ENCODE measurements at regions not wholly inside any gene's neighbourhood (a gene's known extent, or its start where the extent isn't known, plus 50 kb on each side); places are given as distances from the start of the nearest gene placed in this dataset.

DNA sequence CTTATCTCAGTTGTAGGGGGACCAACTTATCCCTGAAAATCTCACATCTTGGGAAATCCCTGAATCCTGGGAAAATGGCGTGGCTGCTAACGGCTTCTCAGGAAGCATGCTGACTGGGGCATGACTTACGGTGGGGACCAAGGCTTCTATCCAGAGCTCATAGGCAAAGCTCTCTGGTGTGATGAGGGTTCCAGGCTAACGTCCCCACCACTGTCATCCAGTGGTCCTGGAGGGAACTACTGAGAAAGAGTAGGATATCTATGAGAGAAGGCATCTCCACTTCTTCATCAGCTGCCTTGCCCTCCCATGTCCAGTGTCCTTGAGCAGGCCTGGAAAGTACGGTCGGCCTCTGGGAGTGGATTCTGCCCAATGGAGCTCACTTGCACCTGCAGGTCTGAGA, 210.4 kb upstream of the B3GAT1 start:
- DNase-seq (ENCODE audit: low read depth), result no peak

DNA sequence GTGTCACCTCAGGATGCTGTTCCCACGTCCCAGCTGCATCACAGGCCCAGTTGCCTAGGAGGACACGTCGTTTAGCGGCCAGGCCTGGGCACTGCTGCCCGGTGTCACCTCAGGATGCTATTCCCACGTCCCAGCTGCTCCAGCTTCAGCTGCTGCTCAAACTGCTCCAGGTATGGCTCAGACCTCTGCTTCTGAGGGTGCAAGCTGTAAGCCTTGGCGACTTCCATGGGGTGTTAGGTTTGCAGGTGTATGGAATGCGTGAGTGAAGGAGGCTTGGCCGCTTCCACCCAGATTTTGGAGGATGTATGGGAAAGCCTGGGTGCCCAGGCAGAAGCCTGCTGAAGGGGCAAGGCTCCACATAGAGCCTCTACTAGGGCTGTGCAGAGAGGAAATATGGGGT, 205.3 kb upstream of the B3GAT1 start:
- DNase-seq (ENCODE audit: low read depth), result no peak

DNA sequence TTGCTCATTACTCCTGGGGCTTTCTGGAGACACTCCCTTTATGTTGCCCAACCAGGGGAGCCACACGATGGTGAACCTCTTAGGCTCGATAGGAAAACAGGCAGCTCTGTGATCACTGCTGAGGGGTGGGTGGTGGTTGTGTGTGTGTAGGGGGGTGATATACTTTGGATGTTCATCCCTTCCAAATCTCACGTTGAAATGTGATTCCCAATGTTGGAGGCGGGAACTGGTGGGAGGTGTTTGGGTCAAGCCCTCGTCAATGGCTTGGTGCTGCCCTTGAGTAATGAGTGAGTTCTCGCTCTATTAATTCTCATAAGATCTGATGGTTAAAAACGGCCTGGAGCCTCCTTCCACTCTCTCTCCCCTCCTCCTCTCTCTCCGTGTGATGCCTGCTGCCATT, 204.0 kb upstream of the B3GAT1 start:
- DNase-seq (ENCODE audit: low read depth), result no peak

DNA sequence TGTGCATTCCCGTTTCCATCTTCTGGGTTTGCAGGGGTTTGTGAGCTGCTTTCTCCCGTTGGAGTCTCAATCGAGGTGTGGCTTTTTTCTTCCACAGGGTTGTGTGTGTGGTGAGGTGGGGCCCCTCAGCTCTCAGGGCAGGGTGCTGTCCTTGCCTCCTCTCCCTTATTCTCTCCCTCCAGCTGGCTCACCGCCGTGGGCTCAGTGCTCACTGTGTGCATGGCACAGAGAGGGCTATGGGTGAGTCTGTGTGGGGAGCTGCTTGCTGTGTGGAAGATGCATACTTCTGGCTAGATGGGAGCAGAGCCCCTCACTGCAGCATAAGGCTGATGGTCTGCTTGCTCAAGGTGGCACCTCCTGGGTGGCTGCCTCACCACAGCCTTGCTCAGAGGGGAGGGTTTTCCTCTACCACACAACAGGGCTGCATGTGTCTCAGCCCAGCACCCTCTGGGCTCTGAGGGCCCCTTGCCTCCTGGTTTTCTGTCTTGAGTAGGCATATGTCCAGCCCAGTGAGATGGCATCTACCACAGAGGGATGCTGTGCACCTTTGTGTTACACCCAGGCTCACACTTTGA, 203.1 kb upstream of the B3GAT1 start:
- no peak for DNase-seq (ENCODE audit: low read depth)

DNA sequence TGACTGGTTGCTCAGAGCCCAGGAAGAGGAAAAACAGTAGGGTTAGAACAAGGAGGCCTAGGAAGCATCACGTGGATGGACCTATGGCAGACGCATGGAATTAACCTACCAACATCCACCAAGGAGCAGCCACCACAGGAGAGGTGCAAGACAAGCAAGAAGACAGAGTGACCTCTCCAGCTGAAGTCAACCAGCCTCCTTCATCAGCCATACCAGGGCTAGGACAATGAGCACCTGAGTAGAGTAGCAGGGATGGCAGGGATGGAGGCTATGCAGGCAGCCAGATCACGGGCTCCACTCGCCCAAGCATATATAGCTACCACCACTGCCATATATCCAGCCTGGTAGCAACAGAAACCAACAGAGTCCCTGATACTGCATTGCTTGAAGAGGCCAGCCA, 202.1 kb upstream of the B3GAT1 start:
- no peak for DNase-seq (ENCODE audit: low read depth)

DNA sequence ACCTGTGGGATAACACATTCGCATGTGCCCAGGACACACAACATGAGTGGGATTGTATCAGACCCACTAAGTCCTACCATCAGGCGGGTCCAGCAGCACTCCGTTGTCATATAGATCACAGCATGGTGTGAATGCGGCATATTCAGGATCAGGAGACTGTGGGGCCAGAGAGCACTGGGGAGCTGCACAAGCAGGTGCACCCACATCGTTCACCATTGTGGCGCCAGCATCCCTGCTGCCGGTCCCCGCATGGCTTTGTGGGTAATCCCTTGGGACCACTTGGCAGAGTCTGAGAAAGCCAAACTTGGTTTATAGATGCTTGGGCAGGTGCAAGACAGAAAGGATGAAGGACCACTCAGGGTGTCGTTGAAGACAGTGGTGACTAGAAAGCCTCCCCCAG, 201.6 kb upstream of the B3GAT1 start:
- no peak for DNase-seq (ENCODE audit: low read depth)

DNA sequence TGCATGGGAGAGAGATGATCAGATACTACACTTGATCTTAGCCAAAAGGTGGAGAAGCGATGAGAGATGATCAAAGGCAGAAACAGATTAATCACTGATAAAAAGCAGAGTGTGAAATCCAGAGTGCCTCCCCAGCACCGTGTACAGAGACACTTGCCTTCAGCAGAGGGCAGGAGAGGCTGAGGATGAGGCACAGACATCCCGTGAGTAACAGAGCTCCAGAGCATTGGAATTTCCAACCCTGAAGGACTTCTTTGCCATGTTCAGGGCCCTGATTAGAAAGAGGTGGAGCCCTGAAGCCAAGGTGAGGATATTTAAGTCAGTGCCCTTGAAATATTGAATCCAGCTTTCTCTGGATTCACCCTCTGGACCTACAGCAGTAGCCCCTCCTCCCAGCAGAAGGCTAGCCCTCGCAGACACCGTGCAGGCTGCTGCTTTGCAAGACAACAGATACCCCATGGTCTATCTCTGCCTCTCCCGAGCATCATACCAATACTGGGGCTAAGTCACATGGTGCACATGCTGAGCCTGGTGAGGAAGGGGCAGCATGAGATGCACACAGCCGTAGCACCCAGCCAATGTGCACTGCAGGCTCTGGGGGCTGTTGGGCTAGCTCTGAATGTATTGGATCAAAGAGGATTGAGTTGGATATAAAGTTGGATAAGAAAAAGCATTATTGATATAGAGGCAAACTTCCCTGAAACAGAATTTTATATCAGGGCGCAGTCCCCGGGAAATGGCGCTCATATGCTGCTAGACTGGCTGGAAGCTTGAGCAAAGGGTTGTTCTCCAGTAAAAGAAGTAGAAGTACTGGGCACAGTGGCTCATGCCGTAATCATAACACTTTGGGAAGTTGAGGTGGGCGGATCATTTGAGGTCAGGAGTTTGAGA, 200.3 kb upstream of the B3GAT1 start:
- DNase-seq (ENCODE audit: low read depth), result no peak

DNA sequence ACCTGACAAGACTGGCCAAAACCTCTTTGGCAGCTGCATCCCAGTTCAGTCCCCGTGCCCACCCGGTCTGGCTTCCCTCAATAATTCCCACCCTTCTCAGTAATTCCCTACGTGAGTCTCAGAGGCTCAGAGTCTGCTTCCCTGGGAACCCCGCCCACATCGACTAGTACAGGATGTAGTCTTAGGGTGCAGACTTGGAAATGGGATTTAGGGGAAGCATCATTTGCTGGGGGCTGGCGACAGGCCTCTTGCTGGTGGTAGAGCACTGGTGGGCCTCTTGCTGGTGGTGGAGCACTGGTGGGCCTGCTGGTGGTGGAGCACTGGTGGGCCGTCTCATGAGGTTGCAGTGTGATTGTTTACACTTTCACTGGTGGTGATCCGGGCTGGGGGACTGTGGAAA, 199.5 kb upstream of the B3GAT1 start:
- DNase-seq (ENCODE audit: low read depth), result no peak

DNA sequence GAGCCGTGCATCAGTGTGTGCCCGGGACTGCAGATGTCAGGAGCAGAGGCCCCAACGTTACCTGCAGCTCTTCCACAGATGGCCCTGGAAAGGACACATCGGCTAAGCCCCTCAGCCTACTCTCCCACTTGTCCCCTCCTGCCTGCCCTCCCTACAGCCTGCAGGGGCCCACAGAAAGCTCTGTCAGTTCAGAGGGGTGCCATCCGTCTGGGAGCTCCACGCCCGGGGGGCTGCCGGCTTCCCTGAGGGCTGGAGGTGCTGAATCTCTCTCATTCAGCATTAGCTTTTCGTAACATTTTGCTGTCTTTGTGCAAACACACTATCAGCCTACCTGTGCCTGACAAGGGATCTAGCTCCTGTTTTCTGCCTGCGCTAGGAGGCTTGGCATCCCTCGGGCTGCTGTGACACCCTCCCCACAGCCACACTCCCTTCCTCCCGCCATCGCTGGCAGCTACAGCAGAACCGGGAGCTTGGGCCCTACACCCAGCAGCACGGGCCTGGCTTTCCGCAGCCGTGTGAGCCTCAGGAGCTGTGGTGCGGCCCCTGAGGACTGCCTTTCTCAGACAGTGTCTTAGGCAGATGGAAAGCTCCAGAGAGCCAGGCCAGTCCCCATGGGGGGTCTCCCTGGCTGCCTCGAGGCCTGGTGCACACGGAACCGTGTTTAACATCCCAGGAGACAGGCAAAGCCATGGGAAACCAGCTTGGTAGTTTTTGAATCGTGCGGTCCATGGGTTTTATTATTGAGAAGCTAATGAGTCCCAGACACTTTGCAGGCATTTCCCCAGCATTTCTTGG, 198.3 kb upstream of the B3GAT1 start:
- no peak for DNase-seq (ENCODE audit: low read depth)

DNA sequence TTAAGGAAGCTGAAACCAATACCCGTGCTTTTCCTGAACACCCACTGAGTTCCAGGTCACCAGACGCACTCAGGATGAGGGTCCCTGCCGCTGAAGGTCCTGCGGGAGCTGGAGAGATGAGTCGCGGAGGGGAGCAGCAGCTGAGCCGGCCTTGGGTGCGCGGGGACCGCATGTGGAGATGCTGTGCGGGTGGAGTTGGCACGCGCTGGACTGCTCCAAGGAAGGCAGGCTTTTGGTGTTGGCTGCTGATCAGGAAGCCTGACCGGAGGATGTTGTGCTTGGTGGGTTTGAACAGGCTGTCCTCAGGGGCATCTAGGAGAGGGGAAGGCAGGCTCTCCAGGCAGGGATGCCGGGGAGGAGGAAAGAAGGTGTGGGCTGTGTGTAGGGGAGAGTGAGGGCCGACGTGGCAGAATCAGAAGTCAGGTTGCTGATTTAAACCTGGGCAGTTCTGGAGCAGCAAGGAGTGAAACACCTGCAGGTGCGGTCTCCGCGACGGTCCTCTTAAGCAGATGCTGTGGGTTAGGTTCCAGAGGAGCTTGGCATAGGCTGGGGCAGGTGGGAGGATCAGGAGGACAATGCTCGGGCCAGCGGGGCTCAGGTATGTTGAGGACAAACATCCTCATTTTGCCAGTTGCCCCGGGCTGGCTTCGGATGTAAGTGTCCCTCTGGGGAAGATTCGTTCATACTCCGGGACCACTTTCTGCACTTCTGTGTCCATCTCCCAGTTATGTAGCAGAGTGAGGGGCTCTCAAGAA, 197.5 kb upstream of the B3GAT1 start:
- no peak for DNase-seq (ENCODE audit: low read depth)

DNA sequence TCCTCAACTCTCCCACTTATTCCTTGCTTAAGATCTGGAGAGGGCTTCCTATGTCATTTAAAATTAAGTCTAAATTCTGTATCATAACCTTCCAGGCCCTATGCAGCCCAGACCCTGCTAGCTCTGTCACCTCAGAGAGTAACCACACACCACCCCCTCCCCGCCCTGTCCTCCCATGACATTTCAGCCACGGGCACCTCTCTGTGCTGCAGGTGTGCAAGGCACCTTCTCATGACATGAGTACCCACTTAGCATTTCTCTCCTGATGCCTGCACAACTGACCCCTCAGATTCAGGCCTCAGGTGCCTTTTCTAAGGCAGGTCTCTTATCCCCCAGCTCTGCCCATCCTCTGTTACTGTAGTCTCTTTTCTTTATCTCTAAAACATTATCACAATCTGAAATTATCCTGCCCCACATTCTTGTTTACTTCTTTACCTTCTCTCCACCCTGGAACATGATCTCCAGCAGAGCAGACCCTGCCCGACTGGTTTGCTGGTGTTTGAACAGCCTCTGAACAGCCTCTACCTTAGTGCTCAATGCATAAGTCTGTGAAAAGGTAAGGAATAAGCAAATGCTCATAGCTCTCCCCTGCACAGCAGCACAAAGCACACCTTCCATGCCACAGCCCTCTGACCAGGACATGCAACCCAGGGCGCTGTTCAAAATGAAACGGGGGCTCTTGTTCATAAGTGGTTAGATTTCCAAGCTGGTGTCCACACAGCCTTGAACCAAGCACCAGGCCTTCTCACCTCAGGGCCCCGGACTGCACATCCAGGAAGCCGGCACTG, 196.1 kb upstream of the B3GAT1 start:
- no peak for DNase-seq (ENCODE audit: low read depth)

DNA sequence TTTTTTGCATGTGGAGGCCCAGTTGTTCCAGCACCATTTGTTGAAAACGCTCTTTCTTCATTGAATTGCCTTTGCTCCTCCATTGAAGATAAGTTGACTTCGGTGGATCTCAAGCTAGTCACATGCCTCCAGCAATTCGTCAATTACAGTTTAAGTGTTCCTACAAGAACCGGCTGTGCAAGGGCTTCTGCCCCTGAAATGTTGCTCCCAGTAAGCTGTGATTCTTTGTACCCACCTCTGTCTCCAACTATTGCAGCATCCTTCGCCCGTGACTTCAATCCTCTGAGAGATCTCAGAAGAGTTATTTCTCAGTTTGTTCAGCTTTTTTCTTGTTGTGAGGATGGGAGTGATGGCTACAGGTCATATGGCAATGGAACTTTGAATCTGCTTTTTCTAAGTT, 194.2 kb upstream of the B3GAT1 start:
- no peak for DNase-seq (ENCODE audit: low read depth)

DNA sequence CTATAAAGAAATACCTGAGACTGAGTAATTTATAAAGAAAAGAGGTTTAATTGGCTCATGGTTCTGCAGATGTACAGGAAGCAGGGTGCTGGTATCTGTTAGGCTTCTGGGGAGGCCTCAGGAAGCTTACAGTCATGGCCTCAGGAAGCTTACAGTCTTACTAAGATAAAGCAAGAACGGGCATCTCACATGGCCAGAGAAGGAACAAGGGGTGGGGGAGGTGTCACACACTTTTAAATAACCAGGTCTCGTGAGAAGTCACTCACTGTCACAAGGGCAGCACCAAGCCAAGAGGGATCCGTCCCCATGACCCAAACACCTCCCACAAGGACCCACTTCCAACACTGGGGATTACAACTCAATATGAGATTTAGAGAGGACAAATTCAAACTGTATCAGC, 192.8 kb upstream of the B3GAT1 start:
- DNase-seq (ENCODE audit: low read depth), result no peak

DNA sequence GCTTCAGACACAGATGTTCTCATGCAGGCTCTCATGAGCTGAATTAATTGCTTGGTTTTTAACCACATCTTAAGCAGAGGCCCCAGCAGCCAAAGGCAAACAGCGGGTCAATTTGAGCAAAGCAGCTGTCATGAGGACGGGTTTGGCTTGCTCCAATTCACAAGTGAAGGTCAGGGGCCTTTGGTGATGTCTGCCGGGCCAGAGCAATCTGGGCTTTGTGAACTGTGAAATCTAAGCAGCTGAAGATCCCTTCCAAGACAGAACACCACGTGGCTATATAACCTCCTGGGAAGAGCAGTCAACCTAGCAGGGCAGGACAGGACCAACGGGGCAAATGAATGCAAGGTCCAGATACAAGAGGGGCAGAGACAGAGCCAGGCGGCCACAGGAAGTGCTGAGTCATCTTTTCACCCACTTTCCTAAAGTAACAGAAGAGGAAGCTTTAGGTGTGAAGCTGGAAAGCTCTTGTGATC, 187.3 kb upstream of the B3GAT1 start:
- no peak for DNase-seq (ENCODE audit: low read depth)

DNA sequence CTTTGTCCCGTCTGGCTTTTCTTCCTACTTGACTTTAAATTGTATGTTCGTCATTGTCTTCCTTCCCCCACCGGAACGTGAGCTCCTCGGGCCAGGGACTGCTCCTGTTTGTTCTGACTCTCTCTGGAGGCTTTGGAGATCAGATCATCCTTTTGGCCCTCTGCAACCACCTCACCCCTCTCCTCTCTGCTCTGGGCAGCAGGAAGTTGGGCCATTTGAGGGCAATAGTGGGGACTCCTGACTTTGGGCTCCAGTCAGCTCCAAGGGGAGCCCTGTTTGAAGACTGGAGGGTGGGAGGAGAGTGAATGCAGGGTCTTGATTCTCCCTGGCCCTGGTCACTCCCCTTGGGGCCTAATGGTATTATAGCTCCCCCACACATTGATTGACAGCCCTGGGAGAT, 186.3 kb upstream of the B3GAT1 start:
- DNase-seq (ENCODE audit: low read depth), result no peak

DNA sequence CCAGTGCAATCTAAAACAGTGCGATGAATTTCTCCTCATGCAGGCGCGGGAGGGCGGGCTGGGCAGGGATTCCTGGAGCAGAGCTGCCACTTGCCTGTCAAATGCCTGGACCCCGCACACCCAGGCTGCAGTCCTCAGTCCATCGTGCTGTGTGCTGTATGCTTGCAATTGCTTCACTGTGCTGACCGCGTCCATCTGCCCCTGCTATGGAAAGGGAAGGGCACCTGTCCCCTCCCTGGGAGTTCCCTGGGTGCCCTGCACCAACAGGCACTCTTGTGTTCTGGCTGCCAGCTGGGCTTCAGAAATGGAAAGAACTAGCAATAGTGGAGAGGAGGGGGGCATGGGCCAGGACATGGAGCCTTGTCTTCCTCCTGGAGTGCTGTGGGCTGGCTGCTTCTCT, 185.4 kb upstream of the B3GAT1 start:
- DNase-seq (ENCODE audit: low read depth), result no peak

DNA sequence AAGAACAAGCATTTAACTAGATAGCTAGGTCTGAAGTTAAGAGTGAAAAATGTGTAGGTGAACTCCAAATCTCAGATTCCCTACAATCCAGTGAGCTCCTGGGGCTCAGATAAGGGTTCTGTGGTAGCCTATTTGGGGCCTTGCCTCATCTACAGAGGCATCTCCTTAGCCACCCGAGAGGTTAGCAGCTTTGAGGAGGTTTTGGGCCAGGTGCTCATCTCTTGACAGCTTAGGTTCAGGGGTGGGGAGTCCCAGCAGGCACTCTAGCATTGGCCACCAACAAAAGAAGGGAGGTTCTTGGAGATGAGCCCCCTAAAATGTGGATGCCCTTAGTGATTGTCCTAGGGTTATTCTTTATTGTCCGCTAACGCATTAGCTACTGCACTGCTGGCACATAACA, 184.4 kb upstream of the B3GAT1 start:
- DNase-seq (ENCODE audit: low read depth), result no peak

DNA sequence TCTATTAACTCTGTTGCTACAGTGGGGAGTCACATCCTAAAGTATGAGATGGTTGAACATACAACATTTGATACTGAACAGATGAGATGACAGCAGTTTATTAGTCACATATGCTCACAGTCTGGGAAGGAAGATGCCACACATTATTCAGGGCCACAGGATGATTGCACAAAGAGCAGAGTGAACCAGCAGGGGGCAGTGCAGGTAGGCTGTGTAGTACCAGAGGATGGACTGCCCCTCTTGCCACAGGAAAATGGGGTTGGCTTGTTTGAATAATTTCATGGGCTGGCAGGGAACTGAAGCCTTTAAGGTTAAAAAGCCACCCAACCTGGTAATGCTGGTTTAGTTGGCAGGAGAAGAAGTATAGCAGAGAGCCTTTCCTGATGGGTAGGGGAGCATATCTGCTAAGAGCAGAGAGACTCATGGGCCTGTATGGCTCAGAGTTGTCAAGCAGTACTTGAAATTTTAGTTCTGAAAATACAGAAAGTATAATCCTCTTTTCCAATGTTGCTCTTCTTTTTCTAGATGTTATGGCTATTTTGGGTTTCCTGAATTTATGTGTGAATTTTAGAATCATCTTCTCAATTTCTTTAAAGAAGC, 180.4 kb upstream of the B3GAT1 start:
- DNase-seq (ENCODE audit: low read depth), result no peak

DNA sequence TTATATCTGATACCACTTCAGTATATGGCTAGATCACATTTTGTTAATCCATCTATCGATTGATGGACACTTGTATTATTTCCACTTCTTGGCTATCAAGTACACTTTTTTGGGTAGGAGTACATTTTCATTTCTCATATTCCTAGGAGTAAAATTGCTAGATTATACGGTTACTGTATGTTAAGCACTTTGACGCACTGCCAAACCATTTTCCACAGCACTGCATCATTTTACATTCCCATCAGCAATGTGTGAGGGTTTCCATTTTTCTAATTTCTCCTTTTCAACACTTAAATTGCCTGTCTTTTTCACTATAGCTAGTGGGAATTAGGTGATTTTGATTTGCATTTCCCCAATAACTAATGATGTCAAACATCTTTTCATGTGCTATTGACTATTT, 179.3 kb upstream of the B3GAT1 start:
- no peak for DNase-seq (ENCODE audit: low read depth)

DNA sequence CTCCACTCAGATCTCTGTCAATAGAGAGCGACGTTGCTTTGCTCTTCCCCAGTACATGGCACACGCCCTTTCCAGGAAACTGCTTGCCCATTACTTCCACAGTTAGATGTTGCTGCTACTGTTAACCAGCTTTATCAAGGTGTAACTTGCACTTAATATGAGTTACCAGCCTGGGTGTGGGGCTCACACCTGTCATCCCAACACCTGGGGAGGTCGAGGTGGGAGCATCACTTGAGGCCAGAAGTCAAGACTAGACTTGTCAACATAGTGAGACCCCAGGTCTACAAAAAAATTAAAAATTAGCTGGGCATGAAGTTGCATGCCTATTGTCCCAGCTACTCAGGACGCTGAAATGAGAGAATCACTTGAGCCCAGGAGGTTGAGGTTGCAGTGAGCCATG, 177.1 kb upstream of the B3GAT1 start:
- no peak for DNase-seq (ENCODE audit: low read depth)

All from ELR (cell line).